Tibial nerve (tissue), 4 donors: ENCODE measurements at regions not wholly inside any gene's neighbourhood (a gene's known extent, or its start where the extent isn't known, plus 50 kb on each side); places are given as distances from the start of the nearest gene placed in this dataset.

ENCODE experiments used
- DNase-seq, 2 donors: peaks; one replicate each; pipeline ENCODE4 v3.0.0-alpha.2; 2019; ENCODE audit warnings: low spot score in 2 of 2
- H3K27ac ChIP-seq, 4 donors: fragments of 200-600 bp; sonication (generic) in 3 of 4; one replicate each; pipeline ENCODE4 v1.5.1; 2017 to 2019; ENCODE audit warnings: mild to moderate bottlenecking in 1 of 4
- H3K27me3 ChIP-seq, 2 donors: fragments of 200-600 bp; sonication (generic) in 1 of 2; one replicate each; pipeline versions ENCODE4 v1.5.1 to v1.6.0; 2017 to 2019
- H3K36me3 ChIP-seq, 3 donors: fragments of 200-600 bp; sonication (generic); one replicate each; pipeline ENCODE4 v1.5.1; 2018 to 2019
- H3K4me1 ChIP-seq, 4 donors: fragments of 200-600 bp; sonication (generic) in 3 of 4; one replicate each; pipeline ENCODE4 v1.5.1; 2017 to 2019
- H3K4me3 ChIP-seq, 4 donors: fragments of 200-600 bp; sonication (generic) in 3 of 4; one replicate each; pipeline ENCODE4 v1.5.1; 2017 to 2019; ENCODE audit warnings: mild to moderate bottlenecking in 1 of 4, moderate library complexity in 1 of 4
- H3K9me3 ChIP-seq, 4 donors: fragments of 200-600 bp; sonication (generic) in 3 of 4; one replicate each; pipeline ENCODE4 v1.5.1; 2017 to 2019
- CTCF ChIP-seq, 5 experiments: fragments of 200-600 bp in 3 of 5; fragments of 450-650 bp in 2 of 5; sonication (generic) in 3 of 5; IDR thresholded peaks; one replicate each; pipeline ENCODE4 v1.5.1; 2016 to 2019; ENCODE audit warnings: antibody characterized with exemption in 5 of 5, mild to moderate bottlenecking in 3 of 5, moderate library complexity in 2 of 5
- EP300 ChIP-seq, 2 donors: sonication (generic); formaldehyde crosslinking; IDR thresholded peaks; one replicate each; pipeline ENCODE4 v1.6.1; 2017; ENCODE audit warnings: antibody characterized with exemption in 2 of 2, mild to moderate bottlenecking in 1 of 2
- POLR2A ChIP-seq, 2 donors: fragments of 450-650 bp; IDR thresholded peaks; one replicate each; pipeline ENCODE4 v1.6.1; 2017; ENCODE audit warnings: antibody characterized with exemption in 2 of 2, mild to moderate bottlenecking in 2 of 2, moderate library complexity in 2 of 2
- WGBS, 2 donors: methylation state at CpG; one replicate each; pipeline ENCODE4 v1.1.5; 2018; 5-methylcytosine and 5-hydroxymethylcytosine counted together

GRCh38 chr1:94738371-94738770 lies 81.8 kb upstream of the SLC44A3 start:
- TF ChIP-seq CTCF (IDR thresholded peaks at IDR 0.05) (no peak), POLR2A (IDR thresholded peaks at IDR 0.05) (no peak), EP300 (IDR thresholded peaks at IDR 0.05) (no peak)
- Histone ChIP-seq H3K36me3 (no peaks in the 10 kb centered on the region), H3K27ac (no peak overlapping the region), H3K4me3 (no peak overlapping the region), H3K9me3 (no peaks in the 10 kb centered on the region), H3K27me3 (no peaks in the 10 kb centered on the region), H3K4me1 (peaks cover 0 to 48% (median 6%) of the 10 kb centered on the region in 4 donors)
- no peak for DNase-seq
- WGBS, 2 donors = 92 to 95% methylated on average over 3 of the region's 3 CpGs

GRCh38 chr1:94737124-94737998 lies 82.8 kb upstream of the SLC44A3 start:
- Histone ChIP-seq H3K9me3 (no peaks in the 10 kb centered on the region), H3K27ac (no peak overlapping the region), H3K27me3 (no peaks in the 10 kb centered on the region), H3K36me3 (no peaks in the 10 kb centered on the region), H3K4me1 (peaks cover 0 to 47% (median 6%) of the 10 kb centered on the region in 4 donors), H3K4me3 (no peak overlapping the region)
- no peak for TF ChIP-seq CTCF (IDR thresholded peaks at IDR 0.05)
- no peak for TF ChIP-seq POLR2A (IDR thresholded peaks at IDR 0.05)
- TF ChIP-seq EP300 (IDR thresholded peaks at IDR 0.05) = no peak
- whole genome bisulfite sequencing, 2 donors = 54 to 60% methylated on average over 5 of the region's 5 CpGs
- no peak for DNase-seq

GRCh38 chr1:94736549-94736948 lies 83.6 kb upstream of the SLC44A3 start:
- Histone ChIP-seq H3K9me3 (no peaks in the 10 kb centered on the region), H3K27me3 (no peaks in the 10 kb centered on the region), H3K36me3 (no peaks in the 10 kb centered on the region), H3K4me3 (no peak overlapping the region), H3K27ac (no peak overlapping the region), H3K4me1 (peaks cover 0 to 40% (median 4%) of the 10 kb centered on the region in 4 donors)
- no peak for DNase-seq
- WGBS, 2 donors = 86 to 98% methylated on average over 1 of the region's 1 CpG
- TF ChIP-seq CTCF (IDR thresholded peaks at IDR 0.05) (no peak), POLR2A (IDR thresholded peaks at IDR 0.05) (no peak), EP300 (IDR thresholded peaks at IDR 0.05) (no peak)

- no peaks in the 10 kb centered on the region for H3K36me3 ChIP-seq
- no peak overlapping the region for H3K27ac ChIP-seq
- 92 to 98% methylated on average over 2 of the region's 2 CpGs for WGBS, 2 donors
- H3K27me3 ChIP-seq = no peaks in the 10 kb centered on the region
- peaks cover 0 to 35% (median 4%) of the 10 kb centered on the region in 4 donors for H3K4me1 ChIP-seq
- TF ChIP-seq POLR2A (IDR thresholded peaks at IDR 0.05) (no peak), EP300 (IDR thresholded peaks at IDR 0.05) (no peak), CTCF (IDR thresholded peaks at IDR 0.05) (no peak)
- H3K4me3 ChIP-seq = no peak overlapping the region
- no peaks in the 10 kb centered on the region for H3K9me3 ChIP-seq
- DNase-seq = no peak
Measured at GRCh38 chr1:94736073-94736472, 84.1 kb upstream of the SLC44A3 start.
